ENCODE measurements at regions not wholly inside any gene's neighbourhood (a gene's known extent, or its start where the extent isn't known, plus 50 kb on each side); places are given as distances from the start of the nearest gene placed in this dataset.

- H3K79me2 ChIP-seq (ENCODE audit: low read length) = no peaks in the 10 kb centered on the region
- no peak overlapping the region for H3K4me3 ChIP-seq (ENCODE audit: low read length)
- ATAC-seq (no peak), DNase-seq (no peak)
- no peak overlapping the region for H2AFZ ChIP-seq (ENCODE audit: low read length)
- ChIA-PET POLR2A (ENCODE audit: unreplicated experiment) (no interaction called here), CTCF (no interaction called here)
- no peaks in the 10 kb centered on the region for H3K9me3 ChIP-seq (ENCODE audit: low read length)
- no peak overlapping the region for H3K27ac ChIP-seq (ENCODE audit: low read length)
- no peaks in the 10 kb centered on the region for H3F3A ChIP-seq (ENCODE audit: low read length, unreplicated experiment)
- H3K9ac ChIP-seq (ENCODE audit: low read length) = no peak overlapping the region
- no peaks in the 10 kb centered on the region for H3K4me1 ChIP-seq (ENCODE audit: insufficient read depth, low read length)
- TF ChIP-seq CTCF (conservative IDR thresholded peaks at IDR 0.05; ENCODE audit: low read depth, low read length) (no peak), EZH2 (IDR thresholded peaks at IDR 0.05; ENCODE audit: low read length, unreplicated experiment) (no peak), EZH2phosphoT487 (IDR thresholded peaks at IDR 0.05; ENCODE audit: borderline replicate concordance, low read length) (no peak)
- BruUV-seq (replicated peaks) = no TSS peak
- no peaks in the 10 kb centered on the region for H3K9me2 ChIP-seq (replicated peaks; ENCODE audit: low read length)
- no peak overlapping the region for H3K4me2 ChIP-seq (ENCODE audit: low read length)
- H3K36me3 ChIP-seq (ENCODE audit: low read depth, low read length) = no peaks in the 10 kb centered on the region
- intact Hi-C loops (cut with micrococcal nuclease) = no loop called here
- no peaks in the 10 kb centered on the region for H3K27me3 ChIP-seq (ENCODE audit: low read length)
- no peaks in the 10 kb centered on the region for H4K20me1 ChIP-seq (ENCODE audit: low read length)
Observed at GRCh38 chr2:103484906-103485305, 723.1 kb downstream of the TMEM182 start.

- H3K27me3 ChIP-seq (ENCODE audit: low read length) = peaks cover 33% of the 10 kb centered on the region; the same call in 1 of the 2 replicates
- no peak overlapping the region for H3K4me2 ChIP-seq (ENCODE audit: low read length)
- no peak for DNase-seq
- intact Hi-C loops (cut with micrococcal nuclease) = no loop called here
- H3K79me2 ChIP-seq (ENCODE audit: low read length) = no peaks in the 10 kb centered on the region
- no peak overlapping the region for H3K27ac ChIP-seq (ENCODE audit: low read length)
- H2AFZ ChIP-seq (ENCODE audit: low read length) = no peak overlapping the region
- no peak overlapping the region for H3K4me3 ChIP-seq (ENCODE audit: low read length)
- ChIA-PET POLR2A (ENCODE audit: unreplicated experiment) (no interaction called here), CTCF (no interaction called here)
- no peaks in the 10 kb centered on the region for H4K20me1 ChIP-seq (ENCODE audit: low read length)
- H3K9me3 ChIP-seq (ENCODE audit: low read length) = no peaks in the 10 kb centered on the region
- BruUV-seq (replicated peaks) = no TSS peak
- no peaks in the 10 kb centered on the region for H3K36me3 ChIP-seq (ENCODE audit: low read depth, low read length)
- ATAC-seq = no peak
- no peaks in the 10 kb centered on the region for H3F3A ChIP-seq (ENCODE audit: low read length, unreplicated experiment)
- no peak for TF ChIP-seq CTCF (conservative IDR thresholded peaks at IDR 0.05; ENCODE audit: low read depth, low read length)
- no peak for TF ChIP-seq EZH2 (IDR thresholded peaks at IDR 0.05; ENCODE audit: low read length, unreplicated experiment)
- TF ChIP-seq EZH2phosphoT487 (IDR thresholded peaks at IDR 0.05; ENCODE audit: borderline replicate concordance, low read length) = no peak
- H3K4me1 ChIP-seq (ENCODE audit: insufficient read depth, low read length) = no peaks in the 10 kb centered on the region
- no peaks in the 10 kb centered on the region for H3K9me2 ChIP-seq (replicated peaks; ENCODE audit: low read length)
- no peak overlapping the region for H3K9ac ChIP-seq (ENCODE audit: low read length)
Observed at GRCh38 chr2:103496850-103497249, 735.0 kb downstream of the TMEM182 start.

GRCh38 chr2:103506812-103507211, 745.0 kb downstream of the TMEM182 start:
- ATAC-seq (no peak), DNase-seq (no peak)
- H3K36me3 ChIP-seq (ENCODE audit: low read depth, low read length) = no peaks in the 10 kb centered on the region
- H3K4me2 ChIP-seq (ENCODE audit: low read length) = no peak overlapping the region
- H2AFZ ChIP-seq (ENCODE audit: low read length) = no peak overlapping the region
- no peaks in the 10 kb centered on the region for H3K9me2 ChIP-seq (replicated peaks; ENCODE audit: low read length)
- H3K4me3 ChIP-seq (ENCODE audit: low read length) = no peak overlapping the region
- no peak for TF ChIP-seq CTCF (conservative IDR thresholded peaks at IDR 0.05; ENCODE audit: low read depth, low read length)
- no peak for TF ChIP-seq EZH2 (IDR thresholded peaks at IDR 0.05; ENCODE audit: low read length, unreplicated experiment)
- TF ChIP-seq EZH2phosphoT487 (IDR thresholded peaks at IDR 0.05; ENCODE audit: borderline replicate concordance, low read length) = no peak
- no peaks in the 10 kb centered on the region for H3F3A ChIP-seq (ENCODE audit: low read length, unreplicated experiment)
- H3K9me3 ChIP-seq (ENCODE audit: low read length) = no peaks in the 10 kb centered on the region
- POLR2A ChIA-PET (ENCODE audit: unreplicated experiment) = no interaction called here
- no peaks in the 10 kb centered on the region for H3K4me1 ChIP-seq (ENCODE audit: insufficient read depth, low read length)
- H4K20me1 ChIP-seq (ENCODE audit: low read length) = no peaks in the 10 kb centered on the region
- H3K79me2 ChIP-seq (ENCODE audit: low read length) = no peaks in the 10 kb centered on the region
- CTCF ChIA-PET = no interaction called here
- no TSS peak for BruUV-seq (replicated peaks)
- no peak overlapping the region for H3K9ac ChIP-seq (ENCODE audit: low read length)
- H3K27ac ChIP-seq (ENCODE audit: low read length) = no peak overlapping the region
- intact Hi-C loops (cut with micrococcal nuclease) = no loop called here
- no peaks in the 10 kb centered on the region; the same call in 1 of the 2 replicates for H3K27me3 ChIP-seq (ENCODE audit: low read length)
